Activated naive CD8-positive, alpha-beta T cell (primary cell): ENCODE measurements at regions not wholly inside any gene's neighbourhood (a gene's known extent, or its start where the extent isn't known, plus 50 kb on each side); places are given as distances from the start of the nearest gene placed in this dataset.
"Not testable (repeated sequence)": the region's sequence is repeated elsewhere in the genome, so short reads cannot be mapped to it uniquely, and the experiment has no call there.

ENCODE experiments used
- H3K27ac Mint-ChIP-seq: one replicate; pipeline ENCODE4 v1.8.0; 2021; ENCODE audit warnings: mixed read lengths
- H3K27me3 Mint-ChIP-seq: one replicate; pipeline ENCODE4 v1.8.0; 2021; ENCODE audit warnings: mixed read lengths
- H3K36me3 Mint-ChIP-seq: one replicate; pipeline ENCODE4 v1.8.0; 2021; ENCODE audit warnings: mixed read lengths
- H3K4me1 Mint-ChIP-seq: one replicate; pipeline ENCODE4 v1.8.0; 2021; ENCODE audit warnings: low read depth, mixed read lengths
- H3K4me3 Mint-ChIP-seq: one replicate; pipeline ENCODE4 v1.8.0; 2021; ENCODE audit warnings: mild to moderate bottlenecking, mixed read lengths
- H3K9me3 Mint-ChIP-seq: one replicate; pipeline ENCODE4 v1.8.0; 2021; ENCODE audit warnings: low read depth, mixed read lengths

DNA sequence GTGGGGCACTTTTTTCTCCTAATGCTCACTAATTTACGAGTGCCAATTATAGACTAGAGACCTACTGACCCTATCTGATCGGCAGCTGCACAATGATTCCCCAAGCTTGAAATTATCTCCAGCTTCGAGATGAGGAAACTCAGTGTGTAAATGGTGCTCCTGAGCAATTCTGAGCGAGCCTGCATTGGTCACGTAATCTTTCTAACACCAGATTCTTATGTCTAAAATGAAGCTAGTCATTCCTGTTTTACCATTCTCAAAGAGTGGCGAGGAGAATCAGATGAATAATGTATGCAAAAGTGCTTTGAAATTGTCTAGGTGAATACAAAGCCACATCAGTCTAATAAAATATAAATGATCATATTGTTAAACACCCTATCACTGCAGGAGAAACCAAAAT lies 318.1 kb upstream of the FAM78B start:
- Mint-ChIP-seq H3K27me3 (no peaks in the 10 kb centered on the region), H3K9me3 (no peaks in the 10 kb centered on the region), H3K4me1 (peaks cover 17% of the 10 kb centered on the region), H3K27ac (no peak overlapping the region), H3K36me3 (no peaks in the 10 kb centered on the region), H3K4me3 (no peak overlapping the region)

DNA sequence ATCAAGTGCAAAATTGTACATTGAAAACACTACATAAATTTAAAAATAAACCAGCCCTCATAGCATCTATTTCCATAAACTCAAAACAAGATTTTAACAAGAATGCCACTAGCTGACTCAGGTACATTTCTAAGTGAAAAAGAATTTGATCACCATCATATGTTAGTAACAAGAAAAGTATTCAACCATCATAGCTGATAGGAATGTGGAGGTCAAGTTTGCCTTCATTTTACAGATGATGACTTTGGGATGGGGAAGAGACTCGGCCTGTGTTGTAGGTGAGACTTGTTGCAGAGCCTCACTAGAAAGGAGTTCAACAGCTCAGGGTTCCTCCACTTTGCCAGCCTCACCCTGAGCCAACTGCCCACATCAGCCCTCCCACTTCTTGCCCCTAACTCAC lies 318.8 kb upstream of the FAM78B start:
- Mint-ChIP-seq H3K27me3 (no peaks in the 10 kb centered on the region), H3K9me3 (no peaks in the 10 kb centered on the region), H3K4me3 (no peak overlapping the region), H3K27ac (no peak overlapping the region), H3K4me1 (peaks cover 17% of the 10 kb centered on the region), H3K36me3 (no peaks in the 10 kb centered on the region)

GRCh38 chr1:166488327-166488726 lies 321.5 kb upstream of the FAM78B start:
- Mint-ChIP-seq H3K27me3 (no peaks in the 10 kb centered on the region), H3K4me3 (no peak overlapping the region), H3K36me3 (no peaks in the 10 kb centered on the region), H3K9me3 (no peaks in the 10 kb centered on the region), H3K4me1 (peaks cover 17% of the 10 kb centered on the region), H3K27ac (no peak overlapping the region)

DNA sequence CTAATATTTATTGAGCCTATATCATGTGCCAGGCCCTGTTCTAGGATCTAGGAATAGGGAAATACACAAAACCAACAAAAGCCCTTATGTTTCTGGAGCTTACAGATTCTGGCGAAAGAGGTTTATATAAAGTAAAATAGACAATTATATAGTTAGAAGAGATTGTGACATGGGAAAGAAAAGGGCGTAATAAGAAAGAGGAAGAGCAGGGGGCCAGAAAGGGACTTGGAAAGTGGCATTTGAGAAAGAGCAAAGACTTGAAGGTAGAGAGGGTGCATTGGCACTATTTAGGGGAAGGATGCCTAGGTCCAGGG lies 322.5 kb upstream of the FAM78B start:
- Mint-ChIP-seq H3K36me3 (no peaks in the 10 kb centered on the region), H3K4me1 (peaks cover 17% of the 10 kb centered on the region), H3K27me3 (no peaks in the 10 kb centered on the region), H3K9me3 (no peaks in the 10 kb centered on the region), H3K4me3 (no peak overlapping the region), H3K27ac (no peak overlapping the region)

GRCh38 chr1:166489670-166490436 lies 323.1 kb upstream of the FAM78B start:
- no peak overlapping the region for H3K4me3 Mint-ChIP-seq
- no peak overlapping the region for H3K27ac Mint-ChIP-seq
- H3K4me1 Mint-ChIP-seq: peaks cover 15% of the 10 kb centered on the region
- H3K9me3 Mint-ChIP-seq: no peaks in the 10 kb centered on the region
- H3K27me3 Mint-ChIP-seq: no peaks in the 10 kb centered on the region
- no peaks in the 10 kb centered on the region for H3K36me3 Mint-ChIP-seq

- Mint-ChIP-seq H3K4me3 (no peak overlapping the region), H3K36me3 (no peaks in the 10 kb centered on the region), H3K9me3 (no peaks in the 10 kb centered on the region), H3K4me1 (peaks cover 15% of the 10 kb centered on the region), H3K27ac (no peak overlapping the region), H3K27me3 (no peaks in the 10 kb centered on the region)
These were observed 323.7 kb upstream of the FAM78B start for GRCh38 chr1:166490437-166490991.

GRCh38 chr1:166493765-166494164 lies 327.0 kb upstream of the FAM78B start:
- H3K4me1 Mint-ChIP-seq, H3K27ac Mint-ChIP-seq, H3K27me3 Mint-ChIP-seq, H3K4me3 Mint-ChIP-seq, H3K36me3 Mint-ChIP-seq, H3K9me3 Mint-ChIP-seq: not testable (repeated sequence)

GRCh38 chr1:166507347-166507746 lies 331.9 kb upstream of the POGK start:
- no peaks in the 10 kb centered on the region for H3K36me3 Mint-ChIP-seq
- H3K27me3 Mint-ChIP-seq: peaks cover 4% of the 10 kb centered on the region
- no peak overlapping the region for H3K4me3 Mint-ChIP-seq
- H3K4me1 Mint-ChIP-seq: no peaks in the 10 kb centered on the region
- no peaks in the 10 kb centered on the region for H3K9me3 Mint-ChIP-seq
- no peak overlapping the region for H3K27ac Mint-ChIP-seq

DNA sequence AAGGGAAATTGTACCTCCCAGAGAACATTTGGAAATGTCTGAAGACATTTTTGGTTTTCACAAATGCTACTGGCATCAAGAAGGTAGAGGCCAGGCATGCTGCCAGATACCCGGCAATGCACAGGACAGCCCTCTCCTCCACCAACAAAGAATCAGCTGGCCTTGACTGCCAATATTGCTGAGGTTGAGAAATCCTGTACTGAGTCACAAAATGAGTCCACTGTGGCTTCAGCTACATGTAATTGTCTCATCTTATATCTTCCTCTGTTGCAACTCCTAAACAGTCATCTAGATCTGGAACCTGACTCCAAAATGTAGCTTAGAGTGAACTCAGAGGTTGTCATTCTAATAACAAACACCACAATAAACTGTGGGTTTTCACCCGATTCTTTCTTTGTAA lies 327.5 kb upstream of the POGK start:
- no peak overlapping the region for H3K27ac Mint-ChIP-seq
- H3K36me3 Mint-ChIP-seq: peaks cover 3% of the 10 kb centered on the region
- H3K9me3 Mint-ChIP-seq: no peaks in the 10 kb centered on the region
- H3K27me3 Mint-ChIP-seq: peaks cover 6% of the 10 kb centered on the region
- no peak overlapping the region for H3K4me3 Mint-ChIP-seq
- no peaks in the 10 kb centered on the region for H3K4me1 Mint-ChIP-seq

- no peak overlapping the region for H3K27ac Mint-ChIP-seq
- H3K4me3 Mint-ChIP-seq: no peak overlapping the region
- H3K4me1 Mint-ChIP-seq: no peaks in the 10 kb centered on the region
- peaks cover 3% of the 10 kb centered on the region for H3K36me3 Mint-ChIP-seq
- no peaks in the 10 kb centered on the region for H3K9me3 Mint-ChIP-seq
- peaks cover 6% of the 10 kb centered on the region for H3K27me3 Mint-ChIP-seq
These were observed 325.2 kb upstream of the POGK start for GRCh38 chr1:166514067-166514466.

DNA sequence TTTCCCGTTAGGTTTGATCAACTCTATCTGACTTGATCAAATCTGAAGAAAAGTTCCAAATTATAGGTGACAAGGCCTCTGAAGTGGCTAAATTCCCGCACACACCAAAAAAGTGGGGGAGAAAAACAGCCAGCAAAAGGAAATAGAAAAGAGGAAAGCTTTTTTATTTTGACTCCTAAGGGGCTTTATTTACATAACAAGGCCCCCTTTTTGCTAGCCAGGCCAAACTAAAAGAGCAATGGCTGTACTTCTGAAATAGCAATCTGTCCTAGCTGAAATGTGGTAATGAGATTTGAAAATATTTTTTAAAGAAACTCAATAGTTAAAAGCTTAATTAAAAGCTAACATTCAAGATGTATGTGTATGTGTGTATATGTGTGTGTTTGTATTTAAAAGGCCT lies 311.5 kb upstream of the POGK start:
- no peak overlapping the region for H3K27ac Mint-ChIP-seq
- no peak overlapping the region for H3K4me3 Mint-ChIP-seq
- peaks cover 4% of the 10 kb centered on the region for H3K9me3 Mint-ChIP-seq
- H3K27me3 Mint-ChIP-seq: peaks cover 4% of the 10 kb centered on the region
- no peaks in the 10 kb centered on the region for H3K36me3 Mint-ChIP-seq
- no peaks in the 10 kb centered on the region for H3K4me1 Mint-ChIP-seq

DNA sequence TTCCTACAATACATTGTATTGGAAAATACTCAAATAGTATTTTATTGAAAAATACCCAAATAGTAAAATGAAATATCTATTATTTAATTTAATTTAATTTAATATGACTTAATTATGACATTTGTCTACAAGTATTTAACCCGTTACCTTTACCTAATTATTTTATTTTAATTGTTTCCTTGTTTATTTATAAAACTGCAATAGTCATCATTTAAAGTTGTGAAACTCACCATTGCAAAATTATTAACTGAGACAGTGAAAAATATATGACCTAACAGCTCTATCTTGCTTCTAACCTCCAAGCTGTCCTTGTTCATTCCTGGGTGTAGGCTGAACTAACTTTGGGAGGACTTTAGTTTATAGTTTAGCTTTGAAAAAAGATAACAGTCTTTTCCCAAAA lies 300.6 kb upstream of the POGK start:
- H3K4me1 Mint-ChIP-seq: no peaks in the 10 kb centered on the region
- no peak overlapping the region for H3K27ac Mint-ChIP-seq
- no peaks in the 10 kb centered on the region for H3K9me3 Mint-ChIP-seq
- no peaks in the 10 kb centered on the region for H3K36me3 Mint-ChIP-seq
- no peak overlapping the region for H3K4me3 Mint-ChIP-seq
- H3K27me3 Mint-ChIP-seq: peaks cover 4% of the 10 kb centered on the region

GRCh38 chr1:166544036-166544435 lies 295.2 kb upstream of the POGK start:
- H3K4me1 Mint-ChIP-seq: no peaks in the 10 kb centered on the region
- H3K36me3 Mint-ChIP-seq: no peaks in the 10 kb centered on the region
- H3K4me3 Mint-ChIP-seq: no peak overlapping the region
- no peak overlapping the region for H3K27ac Mint-ChIP-seq
- peaks cover 4% of the 10 kb centered on the region for H3K27me3 Mint-ChIP-seq
- peaks cover 5% of the 10 kb centered on the region for H3K9me3 Mint-ChIP-seq

- Mint-ChIP-seq H3K9me3 (peaks cover 9% of the 10 kb centered on the region), H3K27me3 (peaks cover 4% of the 10 kb centered on the region), H3K4me3 (no peak overlapping the region), H3K36me3 (no peaks in the 10 kb centered on the region), H3K27ac (no peak overlapping the region), H3K4me1 (no peaks in the 10 kb centered on the region)
These were observed 294.7 kb upstream of the POGK start for GRCh38 chr1:166544561-166544960.

DNA sequence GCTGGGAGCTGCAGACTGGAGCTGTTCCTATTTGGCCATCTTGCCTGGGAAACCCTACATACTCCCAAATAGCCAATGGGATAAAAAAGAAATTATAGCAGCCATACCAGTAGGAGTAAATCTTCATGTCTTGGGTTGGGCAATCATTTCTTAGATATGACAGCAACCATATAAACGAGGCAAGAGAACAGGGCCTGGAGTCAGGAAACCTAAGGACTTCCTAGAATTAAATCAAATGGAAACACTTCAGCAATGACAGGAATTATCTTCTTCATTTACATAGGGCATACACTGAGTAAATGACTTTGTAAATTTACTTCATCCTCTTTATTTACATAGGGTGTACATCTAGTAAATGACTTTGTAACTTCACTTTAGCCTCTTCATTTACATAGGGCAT lies 286.6 kb upstream of the POGK start:
- no peak overlapping the region for H3K4me3 Mint-ChIP-seq
- H3K36me3 Mint-ChIP-seq: no peaks in the 10 kb centered on the region
- no peak overlapping the region for H3K27ac Mint-ChIP-seq
- peaks cover 21% of the 10 kb centered on the region for H3K9me3 Mint-ChIP-seq
- H3K27me3 Mint-ChIP-seq: peaks cover 7% of the 10 kb centered on the region
- H3K4me1 Mint-ChIP-seq: no peaks in the 10 kb centered on the region

DNA sequence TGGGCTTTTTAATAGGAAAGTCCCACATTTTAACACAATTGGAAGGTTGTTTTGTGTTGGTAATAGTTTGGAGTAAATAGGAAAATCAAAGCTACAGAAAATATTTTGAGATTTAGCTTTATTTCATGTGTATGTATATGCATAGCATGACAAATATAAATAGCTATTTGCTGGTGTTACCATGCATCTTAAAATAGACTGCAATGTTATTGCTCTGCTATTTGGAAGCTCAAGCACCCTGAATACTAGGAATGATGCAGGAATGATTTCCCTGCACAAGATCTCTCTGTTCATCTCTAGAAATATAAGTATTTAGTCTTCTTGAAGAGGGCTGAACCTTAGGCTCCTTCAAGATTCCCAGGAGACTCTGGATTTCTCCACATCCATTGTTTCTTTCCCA lies 268.3 kb upstream of the POGK start:
- Mint-ChIP-seq H3K36me3 (no peaks in the 10 kb centered on the region), H3K4me3 (no peak overlapping the region), H3K27ac (no peak overlapping the region), H3K27me3 (peaks cover 3% of the 10 kb centered on the region), H3K4me1 (no peaks in the 10 kb centered on the region), H3K9me3 (no peaks in the 10 kb centered on the region)
